ENCODE measurements at regions not wholly inside any gene's neighbourhood (a gene's known extent, or its start where the extent isn't known, plus 50 kb on each side); places are given as distances from the start of the nearest gene placed in this dataset.

- TF ChIP-seq, protein P1, sequence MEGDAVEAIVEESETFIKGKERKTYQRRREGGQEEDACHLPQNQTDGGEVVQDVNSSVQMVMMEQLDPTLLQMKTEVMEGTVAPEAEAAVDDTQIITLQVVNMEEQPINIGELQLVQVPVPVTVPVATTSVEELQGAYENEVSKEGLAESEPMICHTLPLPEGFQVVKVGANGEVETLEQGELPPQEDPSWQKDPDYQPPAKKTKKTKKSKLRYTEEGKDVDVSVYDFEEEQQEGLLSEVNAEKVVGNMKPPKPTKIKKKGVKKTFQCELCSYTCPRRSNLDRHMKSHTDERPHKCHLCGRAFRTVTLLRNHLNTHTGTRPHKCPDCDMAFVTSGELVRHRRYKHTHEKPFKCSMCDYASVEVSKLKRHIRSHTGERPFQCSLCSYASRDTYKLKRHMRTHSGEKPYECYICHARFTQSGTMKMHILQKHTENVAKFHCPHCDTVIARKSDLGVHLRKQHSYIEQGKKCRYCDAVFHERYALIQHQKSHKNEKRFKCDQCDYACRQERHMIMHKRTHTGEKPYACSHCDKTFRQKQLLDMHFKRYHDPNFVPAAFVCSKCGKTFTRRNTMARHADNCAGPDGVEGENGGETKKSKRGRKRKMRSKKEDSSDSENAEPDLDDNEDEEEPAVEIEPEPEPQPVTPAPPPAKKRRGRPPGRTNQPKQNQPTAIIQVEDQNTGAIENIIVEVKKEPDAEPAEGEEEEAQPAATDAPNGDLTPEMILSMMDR (IDR thresholded peaks at IDR 0.05): no peak
- no peak for TF ChIP-seq MAX (IDR thresholded peaks at IDR 0.05)
- TF ChIP-seq, protein P2, sequence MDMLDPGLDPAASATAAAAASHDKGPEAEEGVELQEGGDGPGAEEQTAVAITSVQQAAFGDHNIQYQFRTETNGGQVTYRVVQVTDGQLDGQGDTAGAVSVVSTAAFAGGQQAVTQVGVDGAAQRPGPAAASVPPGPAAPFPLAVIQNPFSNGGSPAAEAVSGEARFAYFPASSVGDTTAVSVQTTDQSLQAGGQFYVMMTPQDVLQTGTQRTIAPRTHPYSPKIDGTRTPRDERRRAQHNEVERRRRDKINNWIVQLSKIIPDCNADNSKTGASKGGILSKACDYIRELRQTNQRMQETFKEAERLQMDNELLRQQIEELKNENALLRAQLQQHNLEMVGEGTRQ (IDR thresholded peaks at IDR 0.05): no peak
- TF ChIP-seq EHMT2 (IDR thresholded peaks at IDR 0.05; ENCODE audit: low read depth): no peak
These were observed 62.6 kb upstream of the TACR1 start for GRCh38 chr2:75261923-75262322.
